CD4-positive, alpha-beta T cell treated with Interleukin-21 for 1 hour (primary cell): ENCODE measurements at regions not wholly inside any gene's neighbourhood (a gene's known extent, or its start where the extent isn't known, plus 50 kb on each side); places are given as distances from the start of the nearest gene placed in this dataset.

Experiments
- DNase-seq: peaks from one replicate; pipeline ENCODE4 v3.0.0-alpha.2; 2020

- no peak for DNase-seq
Measured at GRCh38 chr10:130848855-130849254, 462.7 kb downstream of the TCERG1L start.

DNA sequence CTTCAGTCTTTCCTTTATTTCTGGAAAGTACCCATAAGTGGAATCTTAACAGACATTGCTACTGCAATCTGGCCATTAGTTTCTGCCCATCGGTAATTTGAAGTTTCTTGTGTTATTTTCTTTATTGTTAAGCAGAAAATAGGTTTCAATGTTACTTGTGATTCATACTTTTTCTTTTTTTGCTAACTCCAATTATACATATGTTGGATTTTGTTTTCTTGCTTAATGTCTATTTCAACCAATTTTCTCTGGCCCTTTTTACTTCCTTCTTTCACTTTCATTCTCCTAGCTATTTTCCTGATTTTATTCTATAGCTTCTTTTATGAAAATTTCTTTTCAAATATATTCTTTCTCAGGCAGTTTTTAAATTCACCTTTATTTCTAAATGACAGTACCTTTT lies 457.4 kb downstream of the TCERG1L start:
- no peak for DNase-seq

DNA sequence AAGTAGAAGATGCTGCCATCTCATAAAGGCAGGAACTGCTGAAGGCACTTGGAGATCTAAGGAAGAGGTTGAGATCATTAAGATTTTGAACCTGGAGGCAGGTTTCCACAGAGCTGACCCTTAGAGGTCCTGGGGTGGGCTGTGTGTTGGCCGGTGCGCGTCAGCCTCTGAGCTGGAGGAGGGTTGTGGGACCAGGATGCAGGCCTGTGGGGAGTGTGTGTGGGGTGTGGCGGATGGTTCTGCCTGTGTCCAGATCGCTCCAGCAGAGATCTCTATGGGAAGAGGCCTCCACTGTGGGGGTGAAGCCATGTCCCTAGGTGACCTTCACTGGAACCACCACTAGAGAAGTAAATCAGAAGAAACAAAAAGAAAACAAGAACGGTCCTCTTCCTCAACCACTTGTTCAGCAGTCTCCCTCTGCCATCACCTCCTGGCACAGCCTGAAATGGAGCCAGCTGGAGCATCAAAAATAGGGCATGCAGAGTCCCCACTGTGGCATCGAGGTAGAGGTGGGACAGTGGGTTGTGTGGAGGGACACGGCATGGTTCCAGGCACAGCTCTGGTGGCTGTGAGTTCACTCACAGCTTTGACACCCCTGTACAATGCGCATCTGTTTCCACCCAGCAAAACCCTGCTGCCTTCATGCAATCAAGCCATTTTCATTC lies 453.8 kb downstream of the TCERG1L start:
- no peak for DNase-seq

DNA sequence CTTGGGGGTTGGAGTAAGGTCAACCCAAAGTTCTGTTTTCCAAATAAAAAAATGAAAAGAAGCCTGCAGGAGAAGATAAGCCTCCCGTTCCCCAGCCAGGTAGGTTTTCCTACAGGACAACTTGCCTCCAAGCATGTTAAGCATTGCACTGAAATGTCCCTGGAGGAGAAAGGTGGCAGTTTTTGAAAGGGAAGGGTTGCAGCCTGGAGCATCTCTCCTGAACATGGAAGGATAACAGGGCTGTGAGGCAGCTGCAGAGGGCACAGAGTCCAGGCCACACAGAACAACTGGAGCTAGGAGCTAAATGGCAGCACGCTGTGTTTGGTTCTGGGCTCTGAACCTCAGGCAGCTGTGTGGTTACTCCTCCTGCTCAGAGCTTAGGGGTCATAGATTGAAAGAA lies 452.9 kb downstream of the TCERG1L start:
- no peak for DNase-seq

GRCh38 chr10:130859427-130859826 lies 452.1 kb downstream of the TCERG1L start:
- DNase-seq = no peak

- DNase-seq = no peak
Measured at GRCh38 chr10:130862122-130862521, 449.4 kb downstream of the TCERG1L start.

- no peak for DNase-seq
Measured at GRCh38 chr10:130862626-130863025, 448.9 kb downstream of the TCERG1L start.

- no peak for DNase-seq
Measured at GRCh38 chr10:130863044-130863443, 448.5 kb downstream of the TCERG1L start.

- DNase-seq = no peak
Measured at GRCh38 chr10:130864961-130865818, 446.3 kb downstream of the TCERG1L start.

GRCh38 chr10:130866857-130867256 lies 444.7 kb downstream of the TCERG1L start:
- no peak for DNase-seq

GRCh38 chr10:130867446-130868194 lies 443.9 kb downstream of the TCERG1L start:
- no peak for DNase-seq

DNA sequence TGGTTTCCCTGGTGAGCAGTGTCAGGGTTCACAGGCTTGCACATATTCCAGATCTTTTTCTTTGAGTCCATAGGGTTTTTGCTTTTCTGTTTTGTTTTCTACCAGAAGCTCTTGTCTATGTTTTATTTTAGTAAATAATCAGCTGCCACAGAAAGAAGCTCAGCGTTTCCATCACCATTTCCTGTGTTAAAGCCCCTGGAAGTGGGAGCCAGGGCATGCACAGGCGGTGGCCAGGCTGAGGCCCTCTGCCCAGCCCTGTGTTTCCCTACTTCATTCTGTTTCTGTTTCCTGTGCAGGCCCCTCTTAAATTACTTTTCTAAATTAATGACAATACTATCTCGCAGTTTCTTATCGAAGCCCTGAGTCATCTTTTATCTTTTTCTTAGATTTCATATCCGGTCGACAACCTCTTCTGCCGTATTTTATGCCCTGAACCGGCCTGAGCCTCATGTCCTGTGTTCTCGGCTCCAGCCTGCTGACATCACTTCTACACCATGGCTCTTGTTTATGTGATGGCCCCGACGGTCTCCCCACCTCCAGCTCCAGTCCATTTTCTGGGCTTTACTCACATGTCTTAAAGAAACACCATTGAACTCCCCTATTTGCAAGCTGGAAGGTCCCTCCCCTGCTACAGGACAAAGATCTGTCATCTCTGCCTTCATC lies 442.2 kb downstream of the TCERG1L start:
- no peak for DNase-seq

GRCh38 chr10:130871406-130871805 lies 440.1 kb downstream of the TCERG1L start:
- no peak for DNase-seq

GRCh38 chr10:130873636-130874035 lies 437.9 kb downstream of the TCERG1L start:
- DNase-seq = no peak

GRCh38 chr10:130875116-130875515 lies 436.4 kb downstream of the TCERG1L start:
- DNase-seq = no peak

DNA sequence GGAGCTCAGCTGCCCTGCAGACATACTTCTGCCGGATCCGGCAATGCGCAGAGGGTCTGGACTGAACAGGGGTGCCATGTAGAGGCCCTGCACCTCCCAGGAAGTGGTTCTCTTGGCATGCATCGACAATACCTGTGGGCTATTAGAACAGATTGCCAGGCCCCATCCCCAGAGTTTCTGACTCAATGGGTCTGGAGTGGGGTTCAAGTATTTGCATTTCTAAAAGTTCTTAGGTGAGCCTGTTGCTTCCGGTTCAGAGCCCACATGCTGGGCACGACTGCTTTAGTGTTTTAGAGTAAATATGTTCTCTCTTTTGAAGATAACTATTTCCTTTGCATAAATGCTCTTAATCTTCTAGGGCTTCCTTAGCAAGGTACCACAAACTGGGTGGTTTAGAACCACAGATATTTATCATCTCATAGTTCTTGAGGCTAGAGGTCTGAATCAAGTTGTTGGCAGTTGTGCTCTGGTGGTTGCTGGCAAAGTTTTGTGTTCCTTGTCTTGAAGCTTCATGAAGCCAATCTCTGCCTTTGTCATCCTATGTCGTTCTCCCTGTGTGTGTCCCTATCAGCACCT lies 435.5 kb downstream of the TCERG1L start:
- no peak for DNase-seq

GRCh38 chr10:130877126-130877525 lies 434.4 kb downstream of the TCERG1L start:
- DNase-seq = no peak

DNA sequence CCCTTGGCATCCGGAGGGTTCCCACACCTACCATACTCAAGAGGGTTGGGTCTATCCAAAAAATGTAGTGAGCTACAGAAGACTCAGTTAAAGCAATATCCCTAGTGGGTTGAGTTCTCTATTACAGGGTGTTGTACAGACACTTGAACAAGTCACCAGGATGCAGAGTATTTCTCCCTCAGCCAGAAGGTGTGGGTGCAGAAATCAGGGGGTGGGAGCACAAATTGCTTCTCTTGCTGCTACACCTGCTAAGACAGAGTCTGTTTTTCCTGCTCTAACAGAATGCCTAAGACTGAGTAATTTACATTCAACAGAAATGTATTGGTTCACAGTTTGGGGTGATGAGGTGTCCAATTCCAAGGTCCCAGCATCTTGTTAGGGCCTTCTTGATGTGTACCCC lies 433.4 kb downstream of the TCERG1L start:
- no peak for DNase-seq

GRCh38 chr10:130882906-130883305 lies 428.6 kb downstream of the TCERG1L start:
- DNase-seq = no peak

- no peak for DNase-seq
Measured at GRCh38 chr10:130884456-130884855, 427.1 kb downstream of the TCERG1L start.

- no peak for DNase-seq
Measured at GRCh38 chr10:130885021-130885655, 426.4 kb downstream of the TCERG1L start.

DNA sequence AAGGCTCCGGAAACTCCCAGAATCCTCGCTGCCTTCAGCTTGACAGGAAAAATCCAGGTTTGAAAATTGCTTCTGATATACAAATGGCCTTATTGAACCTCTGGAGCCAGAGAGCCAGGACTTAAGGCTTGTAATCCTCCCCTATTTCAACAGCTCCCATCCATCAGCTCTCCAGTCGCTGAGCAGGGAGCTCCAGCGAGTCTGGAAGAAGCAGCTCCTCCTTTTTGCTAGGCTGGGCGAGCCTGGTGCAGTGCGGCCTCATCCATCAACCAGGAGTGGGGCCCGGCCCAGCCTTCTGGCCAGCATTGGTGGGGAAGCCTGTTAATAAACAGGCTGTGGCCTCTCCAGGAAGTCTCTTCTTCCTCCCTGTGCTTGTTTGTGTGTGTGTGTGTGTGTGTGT lies 424.4 kb downstream of the TCERG1L start:
- no peak for DNase-seq
